Stimulated activated naive CD8-positive, alpha-beta T cell treated with anti-CD3 and anti-CD28 coated beads, Interleukin-15, Interleukin-2, amounts not matched to agents 100 ng/mL and 50 ng/mL, for 24 hours (primary cell): ENCODE measurements at regions not wholly inside any gene's neighbourhood (a gene's known extent, or its start where the extent isn't known, plus 50 kb on each side); places are given as distances from the start of the nearest gene placed in this dataset.
A peak's percentile ranks its signal among the peaks of the same experiment; 100 is the strongest.
"Not testable (repeated sequence)": the region's sequence is repeated elsewhere in the genome, so short reads cannot be mapped to it uniquely, and the experiment has no call there.

Experiments used
- H3K27ac Mint-ChIP-seq: one replicate; pipeline ENCODE4 v1.8.0; 2021; ENCODE audit warnings: mild to moderate bottlenecking, mixed read lengths
- H3K27me3 Mint-ChIP-seq: one replicate; pipeline ENCODE4 v1.8.0; 2021; ENCODE audit warnings: mixed read lengths
- H3K36me3 Mint-ChIP-seq: one replicate; pipeline ENCODE4 v1.8.0; 2021; ENCODE audit warnings: low read depth, mixed read lengths
- H3K4me1 Mint-ChIP-seq: one replicate; pipeline ENCODE4 v1.8.0; 2021; ENCODE audit warnings: low read depth, mixed read lengths
- H3K4me3 Mint-ChIP-seq: one replicate; pipeline ENCODE4 v1.8.0; 2021; ENCODE audit warnings: mild to moderate bottlenecking, mixed read lengths
- H3K9me3 Mint-ChIP-seq: one replicate; pipeline ENCODE4 v1.8.0; 2021; ENCODE audit warnings: mixed read lengths

GRCh38 chr12:4822572-4822971 is 87.1 kb upstream of the KCNA1 start:
- Mint-ChIP-seq H3K4me3 (no peak overlapping the region), H3K4me1 (peaks cover 66% of the 10 kb centered on the region), H3K27ac (no peak overlapping the region), H3K36me3 (no peaks in the 10 kb centered on the region), H3K27me3 (peaks cover 4% of the 10 kb centered on the region), H3K9me3 (no peaks in the 10 kb centered on the region)

GRCh38 chr12:4824380-4824779 is 85.3 kb upstream of the KCNA1 start:
- H3K27me3 Mint-ChIP-seq = peaks cover 4% of the 10 kb centered on the region
- H3K27ac Mint-ChIP-seq = no peak overlapping the region
- H3K36me3 Mint-ChIP-seq = no peaks in the 10 kb centered on the region
- no peak overlapping the region for H3K4me3 Mint-ChIP-seq
- no peaks in the 10 kb centered on the region for H3K9me3 Mint-ChIP-seq
- peaks cover 72% of the 10 kb centered on the region for H3K4me1 Mint-ChIP-seq

GRCh38 chr12:4825011-4825858 is 84.5 kb upstream of the KCNA1 start:
- Mint-ChIP-seq H3K4me1 (peaks cover 74% of the 10 kb centered on the region), H3K27me3 (peaks cover 4% of the 10 kb centered on the region), H3K9me3 (no peaks in the 10 kb centered on the region), H3K36me3 (no peaks in the 10 kb centered on the region), H3K4me3 (peak overlapping the region; percentile 28), H3K27ac (no peak overlapping the region)

GRCh38 chr12:4826909-4827308 is 82.8 kb upstream of the KCNA1 start:
- Mint-ChIP-seq H3K9me3 (no peaks in the 10 kb centered on the region), H3K36me3 (no peaks in the 10 kb centered on the region), H3K4me3 (no peak overlapping the region), H3K4me1 (peaks cover 84% of the 10 kb centered on the region), H3K27ac (peak overlapping the region; percentile 34), H3K27me3 (peaks cover 4% of the 10 kb centered on the region)

- H3K27me3 Mint-ChIP-seq = no peaks in the 10 kb centered on the region
- peaks cover 3% of the 10 kb centered on the region for H3K36me3 Mint-ChIP-seq
- H3K9me3 Mint-ChIP-seq = peaks cover 7% of the 10 kb centered on the region
- H3K27ac Mint-ChIP-seq = peak overlapping the region; percentile 28
- H3K4me3 Mint-ChIP-seq = peak overlapping the region; percentile 78
- H3K4me1 Mint-ChIP-seq = peaks cover 90% of the 10 kb centered on the region
These were observed 81.5 kb upstream of the KCNA1 start for GRCh38 chr12:4828176-4828575.

GRCh38 chr12:4829161-4829792 is 80.4 kb upstream of the KCNA1 start:
- Mint-ChIP-seq H3K4me3 (peak overlapping the region; percentile 78), H3K36me3 (peaks cover 3% of the 10 kb centered on the region), H3K4me1 (peaks cover 83% of the 10 kb centered on the region), H3K27me3 (no peaks in the 10 kb centered on the region), H3K9me3 (peaks cover 10% of the 10 kb centered on the region), H3K27ac (peak overlapping the region; percentile 92)

GRCh38 chr12:4829793-4830162 is 79.9 kb upstream of the KCNA1 start:
- Mint-ChIP-seq H3K4me3 (peak overlapping the region; percentile 78), H3K27me3 (no peaks in the 10 kb centered on the region), H3K4me1 (peaks cover 78% of the 10 kb centered on the region), H3K27ac (peak overlapping the region; percentile 92), H3K9me3 (peaks cover 10% of the 10 kb centered on the region), H3K36me3 (peaks cover 3% of the 10 kb centered on the region)

GRCh38 chr12:4830556-4831210 is 79.0 kb upstream of the KCNA1 start:
- Mint-ChIP-seq H3K4me1 (peaks cover 69% of the 10 kb centered on the region), H3K9me3 (peaks cover 10% of the 10 kb centered on the region), H3K27ac (no peak overlapping the region), H3K4me3 (peak overlapping the region; percentile 78), H3K27me3 (no peaks in the 10 kb centered on the region), H3K36me3 (peaks cover 3% of the 10 kb centered on the region)

GRCh38 chr12:4833053-4833452 is 76.7 kb upstream of the KCNA1 start:
- Mint-ChIP-seq H3K27ac (no peak overlapping the region), H3K27me3 (no peaks in the 10 kb centered on the region), H3K4me3 (no peak overlapping the region), H3K9me3 (peaks cover 10% of the 10 kb centered on the region), H3K36me3 (peaks cover 3% of the 10 kb centered on the region), H3K4me1 (peaks cover 48% of the 10 kb centered on the region)

GRCh38 chr12:4833524-4833923 is 76.2 kb upstream of the KCNA1 start:
- H3K27ac Mint-ChIP-seq = no peak overlapping the region

GRCh38 chr12:4842401-4842800 is 67.3 kb upstream of the KCNA1 start:
- not testable (repeated sequence) for H3K27me3 Mint-ChIP-seq, H3K36me3 Mint-ChIP-seq, H3K4me3 Mint-ChIP-seq, H3K4me1 Mint-ChIP-seq
- Mint-ChIP-seq H3K9me3 (peaks cover 17% of the 10 kb centered on the region), H3K27ac (peak overlapping the region; percentile 16)

More at GRCh38 chr12:4833524-4833923, 76.2 kb upstream of the KCNA1 start:
- Mint-ChIP-seq H3K27me3 (no peaks in the 10 kb centered on the region), H3K4me1 (peaks cover 43% of the 10 kb centered on the region), H3K36me3 (peaks cover 3% of the 10 kb centered on the region), H3K4me3 (no peak overlapping the region), H3K9me3 (peaks cover 10% of the 10 kb centered on the region)

GRCh38 chr12:4843907-4844306 is 65.8 kb upstream of the KCNA1 start:
- Mint-ChIP-seq H3K27me3 (peaks cover 3% of the 10 kb centered on the region), H3K9me3 (peaks cover 17% of the 10 kb centered on the region), H3K27ac (no peak overlapping the region), H3K4me1 (peaks cover 9% of the 10 kb centered on the region), H3K36me3 (peaks cover 5% of the 10 kb centered on the region), H3K4me3 (no peak overlapping the region)

- H3K4me3 Mint-ChIP-seq = no peak overlapping the region
- H3K4me1 Mint-ChIP-seq = peaks cover 2% of the 10 kb centered on the region
- H3K36me3 Mint-ChIP-seq = peaks cover 1% of the 10 kb centered on the region
- H3K27ac Mint-ChIP-seq = no peak overlapping the region
- H3K9me3 Mint-ChIP-seq = peaks cover 10% of the 10 kb centered on the region
- peaks cover 3% of the 10 kb centered on the region for H3K27me3 Mint-ChIP-seq
These were observed 62.0 kb upstream of the KCNA1 start for GRCh38 chr12:4847713-4848112.

- Mint-ChIP-seq H3K36me3 (no peaks in the 10 kb centered on the region), H3K27me3 (peaks cover 3% of the 10 kb centered on the region), H3K27ac (no peak overlapping the region), H3K4me1 (no peaks in the 10 kb centered on the region), H3K4me3 (no peak overlapping the region), H3K9me3 (peaks cover 3% of the 10 kb centered on the region)
These were observed 60.6 kb upstream of the KCNA1 start for GRCh38 chr12:4849115-4849541.

GRCh38 chr12:4849795-4850345 is 59.8 kb upstream of the KCNA1 start:
- Mint-ChIP-seq H3K36me3 (no peaks in the 10 kb centered on the region), H3K27me3 (peaks cover 3% of the 10 kb centered on the region)

More at GRCh38 chr12:4849795-4850345, 59.8 kb upstream of the KCNA1 start:
- Mint-ChIP-seq H3K4me3 (no peak overlapping the region), H3K4me1 (no peaks in the 10 kb centered on the region), H3K9me3 (no peaks in the 10 kb centered on the region), H3K27ac (no peak overlapping the region)
